Upper lobe of right lung (tissue), 1 donor: ENCODE measurements at regions not wholly inside any gene's neighbourhood (a gene's known extent, or its start where the extent isn't known, plus 50 kb on each side); places are given as distances from the start of the nearest gene placed in this dataset.

Experiments
- ATAC-seq: fragments of 200-7000 bp; cut with Tn5 transposase; one replicate; pipeline ENCODE4 v1.9.1; 2020; ENCODE audit warnings: mild to moderate bottlenecking, moderate library complexity
- DNase-seq: peaks from one replicate; pipeline ENCODE4 v3.0.0-alpha.2; 2020
- H3K27ac ChIP-seq: fragments of 200-600 bp; one replicate; pipeline ENCODE4 v1.8.0; 2022
- H3K27me3 ChIP-seq: fragments of 200-600 bp; one replicate; pipeline ENCODE4 v1.8.0; 2022; ENCODE audit warnings: mild to moderate bottlenecking
- H3K36me3 ChIP-seq: fragments of 200-600 bp; one replicate; pipeline ENCODE4 v1.8.0; 2022
- H3K4me1 ChIP-seq: fragments of 200-600 bp; one replicate; pipeline ENCODE4 v1.8.0; 2022
- H3K4me3 ChIP-seq: fragments of 200-600 bp; one replicate; pipeline ENCODE4 v1.8.0; 2022; ENCODE audit warnings: mild to moderate bottlenecking
- H3K9me3 ChIP-seq: fragments of 200-600 bp; one replicate; pipeline ENCODE4 v1.8.0; 2022
- intact Hi-C: fragments of 100-400 bp; cut with DNase I; formaldehyde crosslinking; loops from one replicate; pipeline ENCODE4 v1.11.0; 2022
- TF ChIP-seq, protein P1 (sequence below): fragments of 200-600 bp; IDR thresholded peaks from one replicate; pipeline ENCODE4 v1.8.0; 2022; ENCODE audit warnings: antibody characterized with exemption
- donor health status: DM: no; HTN: yes; CAD: no; lungs with severe emphysema.

DNA sequence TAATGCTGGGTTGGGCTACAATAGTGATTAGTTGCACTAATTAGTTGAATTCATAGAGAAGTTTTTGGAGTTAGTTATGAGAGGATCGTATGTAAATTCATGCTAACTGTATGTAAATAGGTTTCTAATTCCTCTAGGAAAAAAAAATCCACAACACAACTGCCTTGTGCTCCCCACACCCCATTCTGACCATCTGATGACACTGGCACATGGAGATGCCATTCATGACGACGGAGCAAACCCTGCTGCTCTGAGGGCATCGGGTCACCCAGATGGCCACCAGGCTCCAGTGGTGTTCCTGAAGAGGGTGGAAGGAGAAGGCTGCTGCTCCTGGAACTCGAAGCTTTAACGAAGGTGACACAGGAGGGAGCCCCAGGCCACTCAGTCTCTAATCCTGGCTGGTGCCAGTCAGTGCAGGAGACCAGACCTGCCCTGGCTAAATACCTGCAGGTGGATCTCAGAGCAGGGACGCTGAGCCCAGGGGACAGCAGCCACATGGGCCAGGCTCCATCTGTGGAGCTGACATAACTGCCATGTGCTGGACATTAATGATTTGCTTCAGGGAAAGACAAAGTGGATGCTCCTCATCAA lies 90.3 kb downstream of the FAM50B start:
- no peak overlapping the region for H3K4me3 ChIP-seq
- no peaks in the 10 kb centered on the region for H3K4me1 ChIP-seq
- H3K27me3 ChIP-seq: peaks cover 4% of the 10 kb centered on the region
- no peak overlapping the region for H3K27ac ChIP-seq
- H3K36me3 ChIP-seq: no peaks in the 10 kb centered on the region
- TF ChIP-seq, protein P1, sequence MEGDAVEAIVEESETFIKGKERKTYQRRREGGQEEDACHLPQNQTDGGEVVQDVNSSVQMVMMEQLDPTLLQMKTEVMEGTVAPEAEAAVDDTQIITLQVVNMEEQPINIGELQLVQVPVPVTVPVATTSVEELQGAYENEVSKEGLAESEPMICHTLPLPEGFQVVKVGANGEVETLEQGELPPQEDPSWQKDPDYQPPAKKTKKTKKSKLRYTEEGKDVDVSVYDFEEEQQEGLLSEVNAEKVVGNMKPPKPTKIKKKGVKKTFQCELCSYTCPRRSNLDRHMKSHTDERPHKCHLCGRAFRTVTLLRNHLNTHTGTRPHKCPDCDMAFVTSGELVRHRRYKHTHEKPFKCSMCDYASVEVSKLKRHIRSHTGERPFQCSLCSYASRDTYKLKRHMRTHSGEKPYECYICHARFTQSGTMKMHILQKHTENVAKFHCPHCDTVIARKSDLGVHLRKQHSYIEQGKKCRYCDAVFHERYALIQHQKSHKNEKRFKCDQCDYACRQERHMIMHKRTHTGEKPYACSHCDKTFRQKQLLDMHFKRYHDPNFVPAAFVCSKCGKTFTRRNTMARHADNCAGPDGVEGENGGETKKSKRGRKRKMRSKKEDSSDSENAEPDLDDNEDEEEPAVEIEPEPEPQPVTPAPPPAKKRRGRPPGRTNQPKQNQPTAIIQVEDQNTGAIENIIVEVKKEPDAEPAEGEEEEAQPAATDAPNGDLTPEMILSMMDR: no peak
- no peaks in the 10 kb centered on the region for H3K9me3 ChIP-seq
- ATAC-seq: no peak
- DNase-seq: no peak
- intact Hi-C loops: loop anchor here (10.0 kb wide), 1 partner anchor 195 kb away; no protein-coding TSS in a partner anchor

DNA sequence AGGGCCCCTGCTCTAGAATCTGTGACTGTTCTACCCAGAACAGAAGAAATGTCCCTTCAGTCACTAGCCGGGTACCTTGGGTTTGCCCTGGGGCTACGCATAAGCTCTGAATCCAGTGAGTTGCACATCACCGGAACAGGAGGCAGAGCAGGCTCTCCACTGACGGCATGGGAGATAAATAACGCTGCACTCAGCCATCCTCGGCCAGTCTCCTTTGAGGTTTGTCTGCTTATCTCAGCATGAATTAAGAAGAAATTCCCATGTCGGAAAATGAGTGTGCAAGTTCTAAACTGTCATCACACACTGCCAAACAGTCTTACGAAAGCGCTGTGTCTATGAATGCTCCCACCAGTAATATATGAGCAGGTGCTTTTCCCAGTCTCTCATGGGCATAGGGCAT lies 90.8 kb downstream of the FAM50B start:
- Histone ChIP-seq H3K9me3 (no peaks in the 10 kb centered on the region), H3K4me1 (no peaks in the 10 kb centered on the region), H3K27me3 (peaks cover 4% of the 10 kb centered on the region), H3K27ac (no peak overlapping the region), H3K36me3 (no peaks in the 10 kb centered on the region), H3K4me3 (no peak overlapping the region)
- no peak for ATAC-seq
- intact Hi-C loops: loop anchor here (10.0 kb wide), 1 partner anchor 195 kb away; no protein-coding TSS in a partner anchor
- TF ChIP-seq, protein P1: no peak
- DNase-seq: no peak

DNA sequence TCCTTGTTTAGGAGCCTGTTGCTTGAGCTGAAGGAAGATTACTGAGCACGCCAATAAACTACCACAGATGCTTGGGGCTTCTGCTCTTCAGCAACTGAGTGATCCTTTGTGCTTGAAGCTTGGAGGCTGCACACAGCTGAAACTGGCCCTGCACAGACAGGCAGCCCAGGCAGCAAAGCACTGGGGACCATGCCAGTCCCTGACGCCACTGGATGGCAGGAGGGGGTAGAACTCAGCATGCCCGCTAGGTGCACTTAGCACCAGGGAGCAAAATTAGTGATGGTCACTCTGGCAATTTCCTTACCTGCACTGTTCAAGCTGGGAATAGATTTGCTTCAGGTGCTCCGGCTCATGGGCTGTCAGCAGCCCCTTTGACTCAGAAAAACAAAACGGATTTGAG lies 91.5 kb downstream of the FAM50B start:
- no peak for DNase-seq
- H3K4me1 ChIP-seq: no peaks in the 10 kb centered on the region
- intact Hi-C loops: no loop called here
- H3K36me3 ChIP-seq: no peaks in the 10 kb centered on the region
- TF ChIP-seq, protein P1: no peak
- ATAC-seq: no peak
- peaks cover 4% of the 10 kb centered on the region for H3K27me3 ChIP-seq
- no peak overlapping the region for H3K4me3 ChIP-seq
- no peak overlapping the region for H3K27ac ChIP-seq
- no peaks in the 10 kb centered on the region for H3K9me3 ChIP-seq

DNA sequence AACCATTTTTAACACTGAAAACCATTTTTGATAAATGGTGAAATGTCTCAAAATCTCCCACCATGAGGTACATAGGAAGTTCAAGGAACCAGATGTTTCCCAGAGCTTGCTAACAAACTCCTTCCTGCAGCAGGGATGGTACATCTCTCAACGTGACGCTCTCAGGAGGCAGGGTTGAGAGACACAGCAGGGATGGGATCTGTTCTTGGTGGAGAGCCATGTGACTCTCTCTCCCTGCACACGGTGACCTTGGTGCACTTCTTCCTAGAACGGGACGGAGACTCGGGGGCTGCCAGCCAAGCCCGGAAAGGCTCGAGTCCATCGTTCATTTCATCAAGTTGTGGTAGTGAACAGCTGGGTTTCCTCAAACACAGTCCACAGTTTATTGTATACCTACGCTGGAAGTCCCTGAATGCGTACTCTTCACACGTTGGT lies 94.2 kb downstream of the FAM50B start:
- intact Hi-C loops: no loop called here
- no peak for DNase-seq
- ATAC-seq: no peak
- Histone ChIP-seq H3K27me3 (peaks cover 4% of the 10 kb centered on the region), H3K4me3 (no peak overlapping the region), H3K4me1 (no peaks in the 10 kb centered on the region), H3K36me3 (no peaks in the 10 kb centered on the region), H3K27ac (no peak overlapping the region), H3K9me3 (no peaks in the 10 kb centered on the region)
- TF ChIP-seq, protein P1: no peak

DNA sequence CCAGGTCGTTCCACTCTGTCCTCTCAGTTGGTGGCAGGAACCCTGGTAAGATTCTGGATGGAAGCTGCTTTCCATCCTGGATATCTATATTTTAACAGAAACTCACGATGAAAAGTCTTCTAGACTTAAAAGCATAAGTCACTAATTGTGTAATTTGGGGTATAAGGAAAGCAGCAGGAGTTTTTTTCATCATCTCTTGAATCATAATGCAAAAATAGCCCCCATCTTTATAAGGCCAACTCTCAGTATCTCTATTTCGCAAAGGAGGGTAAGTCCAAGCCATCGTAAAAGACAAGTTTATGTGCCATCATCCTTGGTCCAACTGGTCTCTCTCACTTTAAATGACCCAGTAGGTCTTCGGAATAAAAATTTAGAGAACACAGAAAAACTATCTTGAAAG lies 95.1 kb downstream of the FAM50B start:
- intact Hi-C loops: no loop called here
- no peak for ATAC-seq
- no peaks in the 10 kb centered on the region for H3K27me3 ChIP-seq

More for the DNA sequence above, 95.1 kb downstream of the FAM50B start:
- Histone ChIP-seq H3K4me1 (no peaks in the 10 kb centered on the region), H3K27ac (no peak overlapping the region), H3K36me3 (no peaks in the 10 kb centered on the region), H3K4me3 (no peak overlapping the region), H3K9me3 (no peaks in the 10 kb centered on the region)
- TF ChIP-seq, protein P1: no peak
- DNase-seq: no peak
